Adipose tissue (tissue), 3 donors: ENCODE measurements at regions not wholly inside any gene's neighbourhood (a gene's known extent, or its start where the extent isn't known, plus 50 kb on each side); places are given as distances from the start of the nearest gene placed in this dataset.
"Not testable (repeated sequence)": the region's sequence is repeated elsewhere in the genome, so short reads cannot be mapped to it uniquely, and the experiment has no call there.

Source experiments
- H3K27ac ChIP-seq: one replicate; pipeline ENCODE4 v1.5.1; 2013; ENCODE audit warnings: low read depth, low read length
- WGBS, 3 donors: extraction: QIAGEN DNeasy Blood & Tissue Kit; methylation state at CpG; one replicate each; pipeline ENCODE4 v1.1.7; 2013; 5-methylcytosine and 5-hydroxymethylcytosine counted together
- donor health status: healthy with polysubstance abuse.
- donor health status: Bipolar disorder and iron deficiency.
- donor health status: healthy.

DNA sequence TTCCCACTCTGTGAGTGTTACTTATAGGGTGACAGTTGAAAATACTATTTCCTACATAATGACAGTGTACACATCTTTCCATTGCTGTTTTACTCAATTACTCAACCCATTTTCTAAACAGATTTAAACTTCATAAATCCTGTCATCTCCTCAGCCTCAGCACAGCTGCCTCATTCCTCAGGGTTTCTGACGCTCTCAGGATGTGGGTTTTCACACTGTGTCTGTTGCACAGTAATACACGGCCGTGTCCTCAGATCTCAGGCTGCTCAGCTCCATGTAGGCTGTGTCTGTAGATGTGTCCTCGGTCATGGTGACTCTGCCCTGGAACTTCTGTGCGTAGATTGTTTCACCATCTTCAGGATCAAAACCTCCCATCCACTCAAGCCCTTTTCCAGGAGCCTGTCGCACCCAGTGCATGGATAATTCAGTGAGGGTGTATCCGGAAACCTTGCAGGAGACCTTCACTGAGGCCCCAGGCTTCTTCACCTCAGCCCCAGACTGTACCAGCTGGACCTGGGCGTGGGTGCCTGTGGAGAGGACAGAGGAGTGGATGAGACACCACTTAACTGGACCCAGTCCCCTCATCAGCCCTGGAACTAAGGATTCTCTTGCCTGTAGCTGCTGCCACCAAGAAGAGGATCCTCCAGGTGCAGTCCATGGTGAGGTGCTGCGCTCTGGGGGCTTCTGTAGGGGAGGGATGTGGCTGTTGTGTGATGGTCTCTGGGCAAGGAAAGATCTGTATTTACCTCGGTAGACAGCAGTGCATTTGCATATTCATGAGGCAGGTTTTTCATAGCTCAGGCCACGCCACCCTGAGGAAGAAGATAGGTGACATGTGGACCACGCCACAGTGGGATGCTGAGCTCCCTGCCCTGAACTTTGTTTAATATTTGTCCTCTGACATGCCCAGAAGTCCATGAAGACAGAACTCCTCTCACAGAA is 750.2 kb downstream of the TMEM121 start:
- no peak overlapping the region for H3K27ac ChIP-seq
- 47 to 52% (median 50%) methylated on average over 12 of the region's 12 CpGs for WGBS, 3 donors

DNA sequence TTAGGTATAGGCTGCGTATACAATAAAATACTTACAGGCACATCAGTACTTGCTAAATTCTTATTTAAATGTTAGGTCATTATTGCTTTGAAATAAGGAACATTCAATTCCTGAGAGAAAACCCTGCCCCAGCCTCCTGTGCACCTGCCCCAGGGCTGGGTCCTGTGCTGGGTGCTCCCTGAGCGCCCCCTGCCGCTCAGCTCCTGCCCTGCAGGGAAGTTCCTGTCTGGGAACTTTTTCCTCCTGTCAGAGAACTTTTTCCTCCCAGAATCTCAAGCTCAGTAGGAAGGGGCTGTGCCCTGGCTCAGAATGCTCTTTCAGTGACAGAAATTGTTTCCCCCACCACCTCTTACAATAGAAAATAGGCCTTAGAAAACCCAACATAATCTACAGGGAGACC is 751.1 kb downstream of the TMEM121 start:
- H3K27ac ChIP-seq: no peak overlapping the region
- 23 to 35% (median 32%) methylated on average over 3 of the region's 3 CpGs for WGBS, 3 donors

DNA sequence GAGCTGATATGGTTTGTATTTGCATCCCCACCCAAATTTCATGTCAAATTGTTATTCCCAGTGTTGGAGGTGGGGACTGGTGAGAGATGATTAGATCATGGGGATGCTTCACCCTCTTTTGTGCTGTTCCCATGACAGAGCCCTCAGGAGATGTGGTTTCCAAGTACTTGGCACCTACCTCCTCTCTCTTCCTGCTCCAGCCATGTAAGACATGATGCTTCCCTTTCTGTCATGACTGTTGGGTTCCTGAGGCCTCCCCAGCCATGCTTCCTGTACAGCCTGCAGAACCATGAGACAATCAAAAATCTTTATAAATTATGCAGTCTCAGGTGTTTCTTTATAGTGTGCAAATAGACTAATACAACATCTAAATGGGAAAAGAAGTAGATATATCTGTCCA is 754.5 kb downstream of the TMEM121 start:
- no peak overlapping the region for H3K27ac ChIP-seq

DNA sequence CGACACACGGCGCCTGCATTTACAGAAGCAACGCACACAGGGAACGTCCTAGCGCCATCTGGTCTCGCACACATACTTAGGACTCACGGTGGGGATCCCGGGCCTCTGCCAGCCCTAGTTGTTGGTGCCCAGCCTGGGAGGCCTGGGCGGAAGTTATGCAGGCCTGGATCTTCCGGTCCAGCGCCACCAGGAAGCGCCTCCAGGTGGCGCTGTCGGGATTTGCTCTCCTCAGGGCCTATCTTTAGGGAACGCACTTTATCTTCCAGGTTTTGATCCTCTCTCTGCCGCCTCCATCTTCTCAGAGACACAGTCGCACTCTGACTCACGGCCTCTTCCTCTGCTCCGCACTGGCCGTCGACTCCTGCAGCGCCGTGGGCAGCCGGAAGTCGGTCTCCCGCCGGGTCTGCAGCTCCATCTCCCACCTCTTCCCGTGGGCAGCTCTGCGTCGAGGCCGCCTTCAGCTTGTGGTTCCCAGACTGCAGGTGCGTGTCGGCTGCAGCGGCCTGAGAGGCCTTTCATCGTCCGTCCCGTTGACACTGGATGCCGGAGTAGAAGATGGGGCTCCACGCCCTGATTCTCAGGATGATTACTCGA is 760.4 kb downstream of the TMEM121 start:
- H3K27ac ChIP-seq: no peak overlapping the region
- 79 to 85% (median 79%) methylated on average over 41 of the region's 41 CpGs for WGBS, 3 donors

DNA sequence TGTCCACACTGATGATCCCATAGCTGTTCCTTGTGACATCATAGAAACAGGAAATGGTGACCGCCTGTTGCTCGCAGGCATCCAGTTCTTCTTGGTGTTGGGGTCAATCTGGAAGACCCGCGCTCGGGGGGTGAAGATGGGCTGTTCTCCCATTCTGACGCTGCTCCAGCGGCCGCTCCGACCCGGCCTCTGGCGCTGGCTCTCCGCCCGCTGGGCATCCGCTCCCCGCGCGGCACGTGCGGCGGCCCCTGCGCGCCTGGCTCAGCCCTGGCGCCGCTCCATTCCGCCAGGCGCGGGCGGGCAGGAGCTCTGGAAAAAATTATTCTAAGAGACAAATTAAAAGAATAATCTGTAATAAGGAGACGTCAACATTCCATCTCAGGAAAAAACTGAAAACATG is 761.1 kb downstream of the TMEM121 start:
- H3K27ac ChIP-seq: no peak overlapping the region
- WGBS, 3 donors: 77 to 90% (median 79%) methylated on average over 29 of the region's 29 CpGs

DNA sequence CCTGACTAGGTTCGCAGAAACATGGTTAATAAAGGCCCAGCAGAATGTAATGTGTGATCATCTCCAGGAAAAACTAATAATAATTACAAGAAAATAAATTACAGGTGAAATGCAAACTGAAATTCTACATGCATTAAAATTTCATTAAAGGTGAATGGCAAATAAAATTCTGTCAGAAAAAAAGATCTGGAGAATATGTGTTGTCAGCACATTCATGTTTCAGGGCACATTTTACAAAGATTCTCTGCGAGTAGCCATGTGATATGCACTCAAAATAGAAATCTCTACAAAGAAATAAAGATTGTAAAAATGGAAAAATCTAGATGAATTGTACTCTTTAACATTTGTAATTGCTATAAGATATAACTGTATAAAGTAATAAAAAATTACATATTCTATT is 765.2 kb downstream of the TMEM121 start:
- WGBS, 3 donors: 57 to 67% (median 63%) methylated on average over 2 of the region's 2 CpGs
- no peak overlapping the region for H3K27ac ChIP-seq

DNA sequence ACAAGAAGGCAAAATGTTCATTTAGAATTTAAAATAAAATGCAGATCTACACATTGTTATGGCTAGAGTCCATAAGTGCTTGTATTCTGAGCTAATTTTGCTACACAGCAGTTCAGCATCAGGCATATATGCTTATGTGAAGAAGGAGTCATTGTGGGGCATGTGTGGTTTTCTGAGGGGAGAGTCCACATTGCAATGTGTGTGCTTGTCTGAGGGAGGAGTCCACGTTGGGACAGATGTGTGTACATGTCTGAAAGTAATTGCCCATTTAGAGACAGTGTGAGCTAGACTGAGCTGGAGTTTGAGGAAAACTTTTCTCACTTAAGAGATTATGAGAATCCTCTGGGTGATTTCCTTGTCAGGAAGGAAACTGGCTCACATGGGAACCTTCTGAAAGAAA is 767.9 kb downstream of the TMEM121 start:
- whole genome bisulfite sequencing, 3 donors: 0 to 17% (median 10%) methylated on average over 1 of the region's 1 CpG
- H3K27ac ChIP-seq: no peak overlapping the region

DNA sequence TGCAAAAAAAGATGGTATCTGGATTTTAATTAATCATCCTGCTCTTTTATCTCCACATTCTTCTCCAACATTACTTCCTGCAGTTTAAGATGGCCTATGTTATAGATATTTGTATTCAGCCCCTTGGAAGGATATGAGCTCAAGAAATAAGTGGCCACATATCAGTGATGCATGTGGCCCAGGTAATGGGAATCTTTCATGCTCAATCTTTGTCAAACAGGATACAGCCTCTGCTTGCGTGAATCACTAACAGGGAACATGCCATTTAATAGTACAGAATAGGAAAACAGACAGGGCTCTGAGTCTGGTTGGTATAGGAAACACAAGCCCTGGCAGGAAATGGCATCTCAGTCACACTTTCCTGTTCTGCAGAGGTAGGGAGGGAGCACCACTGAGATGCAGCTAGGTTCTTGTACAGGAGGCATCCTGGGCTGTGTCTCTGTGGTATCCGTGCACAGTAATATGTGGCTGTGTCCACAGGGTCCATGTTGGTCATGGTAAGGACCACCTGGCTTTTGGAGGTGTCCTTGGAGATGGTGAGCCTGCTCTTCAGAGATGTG is 774.6 kb downstream of the TMEM121 start:
- 25 to 46% (median 26%) methylated on average over 2 of the region's 2 CpGs for WGBS, 3 donors

DNA sequence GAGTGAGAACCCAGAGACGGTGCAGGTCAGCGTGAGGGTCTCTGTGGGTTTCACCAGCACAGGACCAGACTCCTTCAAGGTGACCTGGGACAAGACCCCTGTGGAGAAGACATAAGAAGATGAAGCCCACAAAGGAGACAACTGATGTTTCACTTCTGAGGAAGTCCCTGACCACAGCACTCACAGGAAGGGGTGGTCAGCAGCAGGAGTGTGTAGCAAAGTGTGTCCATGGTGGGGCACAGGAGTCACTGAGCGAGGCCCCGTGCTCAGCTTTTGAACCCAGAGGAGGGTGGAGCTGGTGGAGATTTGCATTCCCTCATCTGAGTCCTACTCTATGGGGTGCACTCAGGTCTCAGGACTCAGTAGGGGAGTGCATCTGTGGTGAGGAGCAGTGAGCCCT is 775.2 kb downstream of the TMEM121 start:
- 55 to 77% (median 70%) methylated on average over 4 of the region's 4 CpGs for WGBS, 3 donors
- H3K27ac ChIP-seq: not testable (repeated sequence)

More for the DNA sequence above, 774.6 kb downstream of the TMEM121 start:
- not testable (repeated sequence) for H3K27ac ChIP-seq

DNA sequence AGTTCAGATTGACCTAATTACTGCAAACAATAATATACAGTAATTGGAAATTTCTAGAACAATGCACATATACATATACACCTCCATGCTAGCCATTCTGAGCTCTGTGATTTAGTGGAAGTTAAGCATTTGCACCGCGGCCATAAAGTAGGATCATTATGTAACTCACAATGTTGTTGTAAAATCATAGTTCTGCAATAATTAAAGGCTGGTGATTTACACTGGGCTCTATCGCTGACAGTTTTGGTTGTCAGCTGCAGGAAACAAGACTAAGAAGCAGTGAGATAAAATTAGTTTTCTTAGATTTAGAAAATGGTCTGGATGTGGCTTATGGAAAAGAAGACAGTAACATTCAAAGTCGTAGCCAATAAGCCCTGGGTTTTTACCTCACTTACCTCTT is 776.3 kb downstream of the TMEM121 start:
- 31 to 38% (median 37%) methylated on average over 4 of the region's 4 CpGs for WGBS, 3 donors
- H3K27ac ChIP-seq: no peak overlapping the region

DNA sequence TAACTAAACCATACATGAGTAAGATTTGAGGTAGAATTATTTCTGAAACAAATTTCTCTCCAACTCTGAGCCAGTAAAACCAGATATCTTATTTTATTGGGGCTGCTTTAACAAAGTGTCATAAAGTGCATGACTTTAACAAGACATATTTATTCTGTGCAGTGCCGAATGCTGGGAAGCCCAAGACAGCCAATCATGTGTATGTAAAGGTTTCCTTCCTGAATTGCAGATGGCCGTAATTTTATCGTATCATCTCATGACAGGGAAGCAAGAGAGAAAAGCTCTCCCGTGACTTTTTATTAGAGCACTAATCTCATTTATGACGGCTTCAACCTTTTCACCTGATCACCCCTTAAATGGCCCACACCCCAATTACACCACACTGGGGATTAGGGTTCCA is 777.9 kb downstream of the TMEM121 start:
- 45 to 68% (median 59%) methylated on average over 5 of the region's 5 CpGs for WGBS, 3 donors
- H3K27ac ChIP-seq: no peak overlapping the region

DNA sequence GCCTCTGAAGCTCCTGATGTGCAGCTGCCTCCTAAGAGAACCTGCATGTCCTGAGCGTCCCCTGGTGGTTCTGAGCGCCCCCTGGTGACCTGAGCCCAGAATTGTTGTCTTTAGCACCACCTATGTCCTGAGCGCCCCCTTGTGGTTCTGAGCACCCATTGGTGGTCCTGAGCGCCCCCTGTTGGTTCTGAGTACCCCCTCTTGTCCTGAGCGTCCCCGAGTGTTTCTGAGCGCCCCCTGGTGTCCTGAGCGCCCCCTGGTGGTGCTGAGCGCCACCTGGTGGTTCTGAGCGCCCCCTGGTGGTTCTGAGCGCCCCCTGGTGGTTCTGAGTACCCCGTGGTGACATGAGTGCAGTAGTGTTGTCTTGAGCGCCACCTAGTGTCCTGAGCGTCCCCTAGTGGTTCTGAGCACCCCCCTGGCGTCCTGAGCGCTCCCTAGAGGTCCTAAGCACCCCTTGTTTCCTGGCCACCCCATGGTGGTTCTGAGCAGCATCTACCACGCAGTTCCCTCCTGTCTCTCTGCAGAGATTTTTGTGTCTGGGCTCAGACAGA is 782.5 kb downstream of the TMEM121 start:
- no peak overlapping the region for H3K27ac ChIP-seq
- WGBS, 3 donors: 36 to 48% (median 45%) methylated on average over 17 of the region's 17 CpGs

DNA sequence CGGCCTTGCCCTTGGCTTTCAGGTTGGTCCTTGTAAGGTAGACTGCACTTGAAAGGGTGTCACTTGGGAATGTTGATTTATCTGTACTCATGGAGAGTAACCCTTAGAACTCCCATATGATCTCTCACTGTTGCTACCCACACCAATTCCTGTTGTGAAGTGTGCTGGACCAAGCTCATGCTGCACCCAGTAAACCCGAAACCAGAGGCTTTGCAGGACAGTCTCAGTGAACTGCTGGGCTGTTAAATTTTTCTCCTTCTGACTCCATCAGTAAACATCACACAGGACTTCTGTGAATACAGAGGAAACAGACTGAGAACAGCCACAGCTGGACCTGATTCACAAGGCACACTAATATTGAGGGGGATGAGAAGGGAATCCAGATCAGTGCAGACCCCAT is 783.0 kb downstream of the TMEM121 start:
- no peak overlapping the region for H3K27ac ChIP-seq
- WGBS, 3 donors: 78 to 89% (median 89%) methylated on average over 2 of the region's 2 CpGs

DNA sequence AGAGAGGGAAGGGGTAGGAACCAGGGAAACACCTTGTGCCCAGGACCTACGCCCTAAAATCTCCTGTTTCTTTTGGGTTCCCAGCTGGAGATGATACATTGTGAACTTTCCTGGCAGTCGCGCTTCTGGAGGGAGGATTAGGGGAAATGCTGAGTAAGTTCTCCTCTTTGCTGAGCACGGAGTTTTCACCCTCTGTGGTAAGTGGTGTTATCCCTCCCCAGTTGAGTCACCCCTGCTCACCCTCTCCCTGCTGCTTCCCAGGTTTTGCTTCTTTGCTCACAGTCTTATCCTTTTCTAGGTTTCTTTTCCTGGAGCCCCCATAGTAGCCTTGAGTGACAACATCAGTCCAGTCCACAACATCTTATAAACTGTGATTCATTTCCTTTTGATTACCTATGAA is 789.1 kb downstream of the TMEM121 start:
- H3K27ac ChIP-seq: no peak overlapping the region
- 31 to 52% (median 31%) methylated on average over 4 of the region's 4 CpGs for WGBS, 3 donors

DNA sequence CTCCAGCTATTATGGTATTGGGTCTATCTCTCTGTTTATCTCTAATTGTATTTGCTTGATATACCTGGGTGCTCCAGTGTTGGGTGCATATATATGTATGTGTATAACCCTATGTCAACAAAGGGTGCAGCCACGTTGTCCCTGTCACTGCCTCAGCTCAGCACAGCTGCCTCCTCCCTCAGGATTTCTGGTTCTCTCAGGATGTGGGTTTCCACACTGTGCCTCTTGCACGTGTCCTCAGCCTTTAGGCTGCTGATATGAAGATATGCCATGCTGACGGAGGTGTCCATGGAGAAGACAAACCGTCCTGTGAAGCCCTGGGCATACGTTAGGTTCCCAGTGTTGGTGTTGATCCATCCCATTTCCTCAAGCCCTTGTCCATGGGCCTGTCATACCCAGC is 791.2 kb downstream of the TMEM121 start:
- 33 to 37% (median 34%) methylated on average over 5 of the region's 5 CpGs for WGBS, 3 donors
- no peak overlapping the region for H3K27ac ChIP-seq

DNA sequence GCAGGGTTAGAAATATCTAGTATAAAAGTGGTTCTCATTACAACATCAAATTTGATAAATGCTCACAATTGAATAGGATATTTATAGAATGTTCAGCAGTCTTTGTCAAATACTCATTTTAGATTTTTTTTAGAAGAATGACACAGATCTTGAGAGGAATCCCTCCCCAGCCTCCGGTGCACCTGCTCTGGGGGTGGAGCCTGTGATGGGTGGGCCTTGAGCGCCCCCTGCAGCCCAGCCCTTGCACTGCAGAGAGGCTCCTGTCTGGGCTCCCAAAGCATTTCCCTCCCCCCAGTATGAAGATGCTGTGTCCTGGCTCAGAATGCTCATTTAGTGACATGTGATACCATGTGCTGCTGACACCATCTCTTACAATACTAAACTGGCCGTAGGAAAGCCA is 792.3 kb downstream of the TMEM121 start:
- no peak overlapping the region for H3K27ac ChIP-seq
- 30 to 40% (median 32%) methylated on average over 3 of the region's 3 CpGs for WGBS, 3 donors

DNA sequence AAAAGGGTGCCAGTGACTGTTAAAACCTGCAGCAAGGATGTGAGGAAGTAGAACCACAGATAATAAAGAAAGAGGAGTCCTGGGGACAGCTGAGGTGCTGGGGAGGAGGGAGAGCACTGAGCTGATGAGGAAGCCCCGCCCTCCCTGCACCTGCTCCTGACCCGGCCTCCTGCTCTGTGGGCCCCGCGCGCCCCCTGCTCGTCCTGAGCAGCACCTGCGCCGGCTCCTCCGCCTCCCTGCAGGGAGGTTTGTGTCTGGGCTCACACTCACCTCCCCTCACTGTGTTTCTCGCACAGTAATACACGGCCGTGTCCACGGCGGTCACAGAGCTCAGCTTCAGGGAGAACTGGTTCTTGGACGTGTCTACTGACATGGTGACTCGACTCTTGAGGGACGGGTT is 797.6 kb downstream of the TMEM121 start:
- WGBS, 3 donors: 60 to 79% (median 78%) methylated on average over 16 to 17 of the region's 17 CpGs
- not testable (repeated sequence) for H3K27ac ChIP-seq

DNA sequence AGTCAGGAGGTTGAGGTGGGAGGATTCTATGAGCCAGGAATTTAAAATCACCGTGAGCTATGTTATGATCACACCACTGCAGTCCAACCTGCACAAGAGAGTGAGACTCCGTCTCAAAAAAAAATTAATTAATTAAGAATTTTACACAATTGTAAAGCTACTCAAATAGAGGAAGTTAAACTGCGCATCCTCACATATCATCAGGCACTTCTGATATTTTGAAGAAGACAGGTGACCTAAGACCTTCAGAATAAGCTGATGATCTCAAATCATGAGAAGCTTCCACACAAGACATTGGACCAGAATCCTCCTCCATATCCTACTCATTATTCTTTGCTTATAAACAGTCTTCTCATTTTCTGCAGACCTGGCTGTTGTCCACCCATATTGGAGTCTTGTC is 800.9 kb downstream of the TMEM121 start:
- 54 to 72% (median 63%) methylated on average over 3 of the region's 3 CpGs for WGBS, 3 donors

DNA sequence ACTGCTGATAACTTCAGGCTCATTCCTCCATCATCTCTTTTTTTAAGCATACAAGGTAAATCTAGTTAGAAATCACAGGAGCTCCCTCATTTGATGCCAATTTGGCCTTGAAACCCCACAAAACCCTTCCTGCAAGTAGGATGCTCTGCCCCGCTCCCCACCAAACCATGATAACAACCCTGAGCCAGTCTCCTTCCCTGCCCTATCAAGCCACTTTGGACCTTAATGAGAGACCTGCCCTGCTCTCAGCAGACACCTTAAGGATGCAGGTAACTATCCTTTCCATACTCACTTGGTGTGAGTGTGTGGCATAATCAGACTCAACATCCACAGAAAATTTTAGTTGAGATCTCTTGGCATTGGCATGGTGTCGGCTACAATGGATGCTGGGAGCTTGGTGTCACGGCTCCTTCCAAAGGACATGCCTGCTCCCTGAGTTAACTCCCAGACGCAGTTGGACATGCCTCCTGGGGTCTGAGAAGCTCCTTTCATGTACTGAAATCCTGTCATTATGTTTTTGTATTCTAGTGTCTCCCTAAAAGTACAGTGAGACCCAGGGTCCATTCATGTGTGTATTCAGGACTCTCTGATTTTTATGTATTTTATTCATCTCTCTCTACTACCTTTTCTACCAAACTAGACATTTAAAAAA is 801.4 kb downstream of the TMEM121 start:
- 42 to 77% (median 76%) methylated on average over 4 of the region's 4 CpGs for WGBS, 3 donors
- not testable (repeated sequence) for H3K27ac ChIP-seq

More for the DNA sequence above, 800.9 kb downstream of the TMEM121 start:
- H3K27ac ChIP-seq: no peak overlapping the region
